HEK293T (cell line): ENCODE measurements at regions not wholly inside any gene's neighbourhood (a gene's known extent, or its start where the extent isn't known, plus 50 kb on each side); places are given as distances from the start of the nearest gene placed in this dataset.

Source experiments
- CTCF ChIA-PET: fragments of 350-600 bp; formaldehyde crosslinking; extraction: SDS; loops from one replicate; lab custom pipeline; 2021; ENCODE audit warnings: antibody characterized with exemption, inconsistent platforms; lab: Yijun Ruan, JAX
- POLR2A ChIA-PET: fragments of 350-600 bp; formaldehyde crosslinking; extraction: SDS; loops from one replicate; lab custom pipeline; 2020; ENCODE audit warnings: antibody characterized with exemption, inconsistent platforms; lab: Yijun Ruan, JAX
- DNase-seq: peaks from one replicate; pipeline ENCODE4 v3.0.0; 2012; ENCODE audit warnings: mixed read lengths; ENCODE audit errors: extremely low spot score
- ARNT ChIP-seq: fragments of 450-650 bp; IDR thresholded peaks from 2 replicates; pipeline ENCODE4 v1.6.1; 2017; ENCODE audit warnings: mild to moderate bottlenecking
- BHLHE40 ChIP-seq: fragments of 450-650 bp; IDR thresholded peaks from 2 replicates; pipeline ENCODE4 v1.6.1; 2016; ENCODE audit warnings: mild to moderate bottlenecking, moderate library complexity, borderline replicate concordance
- CTBP1 ChIP-seq: fragments of 450-650 bp; IDR thresholded peaks from 2 replicates; pipeline ENCODE4 v1.6.1; 2016; ENCODE audit warnings: borderline replicate concordance
- ELF4 ChIP-seq: fragments of 450-650 bp; IDR thresholded peaks from 2 replicates; pipeline ENCODE4 v1.6.1; 2017; ENCODE audit warnings: antibody characterized with exemption
- FOXA1 ChIP-seq: fragments of 450-650 bp; IDR thresholded peaks from 2 replicates; pipeline ENCODE4 v1.6.1; 2016; ENCODE audit warnings: mild to moderate bottlenecking
- FOXK2 ChIP-seq: fragments of 450-650 bp; IDR thresholded peaks from 2 replicates; pipeline ENCODE4 v1.6.1; 2016; ENCODE audit warnings: mild to moderate bottlenecking
- FOXM1 ChIP-seq: fragments of 450-650 bp; IDR thresholded peaks from 2 replicates; pipeline ENCODE4 v1.6.1; 2017; ENCODE audit warnings: mild to moderate bottlenecking, borderline replicate concordance
- HDGF ChIP-seq: fragments of 450-650 bp; IDR thresholded peaks from 2 replicates; pipeline ENCODE4 v1.6.1; 2017; ENCODE audit warnings: antibody characterized with exemption, borderline replicate concordance
- L3MBTL2 ChIP-seq: fragments of 450-650 bp; conservative IDR thresholded peaks from 2 replicates; pipeline ENCODE4 v1.6.1; 2016; ENCODE audit warnings: mild to moderate bottlenecking
- LEF1 ChIP-seq: fragments of 450-650 bp; IDR thresholded peaks from 2 replicates; pipeline ENCODE4 v1.6.1; 2017; ENCODE audit warnings: mild to moderate bottlenecking, borderline replicate concordance
- NFRKB ChIP-seq: fragments of 450-650 bp; IDR thresholded peaks from 2 replicates; pipeline ENCODE4 v1.6.1; 2016; ENCODE audit warnings: mild to moderate bottlenecking, moderate library complexity
- PKNOX1 ChIP-seq: fragments of 450-650 bp; IDR thresholded peaks from 2 replicates; pipeline ENCODE4 v1.6.1; 2016
- SP1 ChIP-seq: fragments of 450-650 bp; IDR thresholded peaks from 2 replicates; pipeline ENCODE4 v1.6.1; 2017
- SUZ12 ChIP-seq: fragments of 450-650 bp; IDR thresholded peaks from 2 replicates; pipeline ENCODE4 v1.6.1; 2016; ENCODE audit warnings: mild to moderate bottlenecking
- TARDBP ChIP-seq: fragments of 450-650 bp; IDR thresholded peaks from 2 replicates; pipeline ENCODE4 v1.6.1; 2016
- ZNF384 ChIP-seq: fragments of 450-650 bp; IDR thresholded peaks from 2 replicates; pipeline ENCODE4 v1.6.1; 2016

- ChIA-PET CTCF (no interaction called here), POLR2A (no interaction called here)
- DNase-seq, result no peak
- TF ChIP-seq SUZ12 (no peak), FOXM1 (no peak), LEF1 (no peak), FOXK2 (no peak), TARDBP (no peak)
Observed at GRCh38 chr6:88371480-88371879, 205.3 kb upstream of the CNR1 start.

- POLR2A ChIA-PET, result no interaction called here
- CTCF ChIA-PET, result no interaction called here
- no peak for TF ChIP-seq SP1
- no peak for DNase-seq
Observed at GRCh38 chr6:88370127-88370710, 204.1 kb upstream of the CNR1 start.

GRCh38 chr6:88369262-88369661 is 203.1 kb upstream of the CNR1 start:
- TF ChIP-seq ARNT (no peak), CTBP1 (no peak), LEF1 (no peak), PKNOX1 (no peak), FOXM1 (no peak), FOXA1 (no peak), SUZ12 (no peak), ELF4 (no peak), HDGF (no peak), NFRKB (no peak), BHLHE40 (no peak), TARDBP (no peak), SP1 (no peak), ZNF384 (no peak), FOXK2 (no peak), L3MBTL2 (no peak)
- POLR2A ChIA-PET, result no interaction called here
- CTCF ChIA-PET, result no interaction called here
- no peak for DNase-seq

GRCh38 chr6:88368071-88368787 is 202.1 kb upstream of the CNR1 start:
- DNase-seq, result no peak
- TF ChIP-seq L3MBTL2 (no peak), FOXA1 (no peak), ZNF384 (no peak), ELF4 (no peak), PKNOX1 (no peak), TARDBP (no peak), HDGF (no peak)
- POLR2A ChIA-PET, result no interaction called here
- CTCF ChIA-PET, result interaction anchor here (0.6 kb wide), 1 partner anchor 619 kb away, joined by 5 read pairs; no protein-coding TSS in a partner anchor

- TF ChIP-seq ARNT (no peak), BHLHE40 (no peak), SP1 (no peak), NFRKB (no peak), LEF1 (no peak), FOXM1 (no peak), FOXK2 (no peak), HDGF (no peak), PKNOX1 (no peak), ZNF384 (no peak), CTBP1 (no peak), SUZ12 (no peak), FOXA1 (no peak)
- no peak for DNase-seq
- CTCF ChIA-PET, result no interaction called here
- POLR2A ChIA-PET, result no interaction called here
Observed at GRCh38 chr6:88367248-88367647, 201.1 kb upstream of the CNR1 start.

- POLR2A ChIA-PET, result no interaction called here
- no peak for DNase-seq
- CTCF ChIA-PET, result no interaction called here
- no peak for TF ChIP-seq NFRKB
- TF ChIP-seq LEF1, result no peak
Observed at GRCh38 chr6:88366672-88367071, 200.5 kb upstream of the CNR1 start.

GRCh38 chr6:88365656-88366055 is 199.5 kb upstream of the CNR1 start:
- CTCF ChIA-PET, result no interaction called here
- POLR2A ChIA-PET, result no interaction called here
- TF ChIP-seq ARNT (no peak), BHLHE40 (no peak), SUZ12 (no peak), PKNOX1 (no peak), ZNF384 (no peak), FOXM1 (no peak), CTBP1 (no peak), LEF1 (no peak), HDGF (no peak), NFRKB (no peak), SP1 (no peak), TARDBP (no peak), L3MBTL2 (no peak), FOXK2 (no peak), FOXA1 (no peak), ELF4 (no peak)
- no peak for DNase-seq
